HG03457 (cell line): ENCODE measurements at regions not wholly inside any gene's neighbourhood (a gene's known extent, or its start where the extent isn't known, plus 50 kb on each side); places are given as distances from the start of the nearest gene placed in this dataset.

Experiments
- ATAC-seq: cut with Tn5 transposase; IDR thresholded peaks from one replicate; pipeline ENCODE4 v1.9.1; 2021; ENCODE audit warnings: moderate number of reproducible peaks; ENCODE audit not compliant: unreplicated experiment

DNA sequence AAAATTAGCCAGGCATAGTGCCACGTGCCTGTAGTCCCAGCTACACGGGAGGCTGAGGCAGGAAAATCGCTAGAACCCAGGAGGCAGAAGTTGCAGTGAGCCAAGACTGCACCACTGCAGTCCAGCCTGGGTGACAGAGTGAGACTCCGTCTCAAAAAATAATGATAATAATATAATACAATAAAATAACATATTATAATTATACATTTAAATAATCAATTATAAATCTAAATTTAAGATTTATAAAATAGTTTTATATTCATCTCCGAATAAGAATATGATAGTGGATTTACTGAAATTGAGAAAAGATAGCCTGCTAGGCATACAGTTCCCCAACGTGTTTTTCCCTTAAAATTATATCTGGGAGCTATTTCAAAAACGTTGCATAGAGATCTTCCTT is 599.6 kb downstream of the CDH18 start:
- no peak for ATAC-seq

GRCh38 chr5:19401032-19401431 is 587.0 kb downstream of the CDH18 start:
- ATAC-seq, result no peak

- no peak for ATAC-seq
These were observed 581.2 kb downstream of the CDH18 start for GRCh38 chr5:19406576-19407365.

- ATAC-seq, result no peak
These were observed 579.9 kb downstream of the CDH18 start for GRCh38 chr5:19408149-19408548.

DNA sequence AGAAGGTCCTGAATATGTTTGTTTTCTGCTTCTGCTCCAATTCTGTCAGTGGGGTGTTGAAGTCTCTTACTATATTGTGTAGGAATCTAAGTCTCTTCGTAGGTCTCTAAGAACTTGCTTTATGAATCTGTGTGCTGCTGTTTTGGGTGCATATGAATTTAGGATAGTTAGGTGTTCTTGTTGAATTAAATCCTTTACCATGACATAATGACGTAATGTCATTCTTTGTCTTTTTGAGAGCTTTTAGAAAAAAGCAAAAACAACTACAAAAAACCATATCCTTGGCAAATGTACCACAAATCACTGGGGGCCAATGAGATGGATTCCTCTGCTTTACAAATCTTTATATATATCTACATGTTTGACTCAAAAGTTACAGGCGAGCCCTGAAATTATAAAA is 576.1 kb downstream of the CDH18 start:
- ATAC-seq, result no peak
